Thoracic aorta (tissue), 2 donors: ENCODE measurements at regions not wholly inside any gene's neighbourhood (a gene's known extent, or its start where the extent isn't known, plus 50 kb on each side); places are given as distances from the start of the nearest gene placed in this dataset.

ENCODE experiments used
- ATAC-seq: fragments of 150-250 bp; one replicate; pipeline ENCODE4 v1.8.0; 2017; ENCODE audit warnings: low read depth; ENCODE audit not compliant: insufficient number of reproducible peaks, low FRiP score
- DNase-seq: peaks from one replicate; pipeline ENCODE4 v3.0.0-alpha.2; 2020; ENCODE audit warnings: low spot score
- H3K27ac ChIP-seq, 2 donors: fragments of 200-600 bp; sonication (generic); 1 replicate in 1 of 2; 2 replicates in 1 of 2; pipeline ENCODE4 v1.5.1; 2016; ENCODE audit warnings: mild to moderate bottlenecking in 2 of 2, moderate library complexity in 2 of 2
- H3K27me3 ChIP-seq: fragments of 200-600 bp; sonication (generic); replicated peaks from 2 replicates; pipeline ENCODE4 v1.6.0; 2016; ENCODE audit warnings: mild to moderate bottlenecking; ENCODE audit not compliant: insufficient read depth
- H3K36me3 ChIP-seq: fragments of 200-600 bp; sonication (generic); one replicate; pipeline ENCODE4 v1.5.1; 2016
- H3K4me1 ChIP-seq, 2 donors: fragments of 200-600 bp; sonication (generic); 1 replicate in 1 of 2; 2 replicates in 1 of 2; pipeline versions ENCODE4 v1.5.1 to v1.6.0; 2016; ENCODE audit warnings: low read depth in 2 of 2, mild to moderate bottlenecking in 1 of 2; ENCODE audit not compliant: control insufficient read depth in 1 of 2
- H3K4me3 ChIP-seq: fragments of 200-600 bp; sonication (generic); 2 replicates; pipeline ENCODE4 v1.5.1; 2016; ENCODE audit warnings: mild to moderate bottlenecking
- H3K9me3 ChIP-seq: fragments of 200-600 bp; sonication (generic); 2 replicates; pipeline ENCODE4 v1.5.1; 2016
- TF ChIP-seq, protein P1 (sequence below): fragments of 200-600 bp; sonication (generic); IDR thresholded peaks from one replicate; pipeline ENCODE4 v1.5.1; 2019; ENCODE audit warnings: antibody characterized with exemption

DNA sequence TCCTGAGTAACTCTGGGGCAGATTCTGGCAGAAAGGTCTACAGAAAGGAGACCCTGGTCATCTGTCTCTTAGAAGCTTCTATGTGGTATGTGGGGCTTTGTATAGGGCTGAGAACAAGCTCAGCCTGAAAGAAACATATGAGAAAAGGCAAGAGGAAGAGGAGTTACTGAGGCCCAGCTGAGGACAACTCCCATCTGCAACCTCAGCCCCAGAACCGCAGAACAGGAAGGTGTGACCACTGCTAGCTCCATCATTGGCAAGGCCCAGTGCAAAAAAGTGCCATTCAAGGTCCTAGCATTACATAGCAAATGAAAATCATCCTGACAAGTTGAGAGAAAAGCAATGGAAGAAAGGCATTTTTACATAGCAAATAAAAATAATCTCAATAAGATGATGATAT lies 503.8 kb downstream of the NPHP4 start:
- Histone ChIP-seq H3K27ac (no peak overlapping the region), H3K9me3 (no peaks in the 10 kb centered on the region), H3K36me3 (no peaks in the 10 kb centered on the region), H3K4me3 (no peak overlapping the region), H3K27me3 (no peaks in the 10 kb centered on the region), H3K4me1 (no peaks in the 10 kb centered on the region)
- TF ChIP-seq, protein P1, sequence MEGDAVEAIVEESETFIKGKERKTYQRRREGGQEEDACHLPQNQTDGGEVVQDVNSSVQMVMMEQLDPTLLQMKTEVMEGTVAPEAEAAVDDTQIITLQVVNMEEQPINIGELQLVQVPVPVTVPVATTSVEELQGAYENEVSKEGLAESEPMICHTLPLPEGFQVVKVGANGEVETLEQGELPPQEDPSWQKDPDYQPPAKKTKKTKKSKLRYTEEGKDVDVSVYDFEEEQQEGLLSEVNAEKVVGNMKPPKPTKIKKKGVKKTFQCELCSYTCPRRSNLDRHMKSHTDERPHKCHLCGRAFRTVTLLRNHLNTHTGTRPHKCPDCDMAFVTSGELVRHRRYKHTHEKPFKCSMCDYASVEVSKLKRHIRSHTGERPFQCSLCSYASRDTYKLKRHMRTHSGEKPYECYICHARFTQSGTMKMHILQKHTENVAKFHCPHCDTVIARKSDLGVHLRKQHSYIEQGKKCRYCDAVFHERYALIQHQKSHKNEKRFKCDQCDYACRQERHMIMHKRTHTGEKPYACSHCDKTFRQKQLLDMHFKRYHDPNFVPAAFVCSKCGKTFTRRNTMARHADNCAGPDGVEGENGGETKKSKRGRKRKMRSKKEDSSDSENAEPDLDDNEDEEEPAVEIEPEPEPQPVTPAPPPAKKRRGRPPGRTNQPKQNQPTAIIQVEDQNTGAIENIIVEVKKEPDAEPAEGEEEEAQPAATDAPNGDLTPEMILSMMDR = no peak
- ATAC-seq = no peak
- no peak for DNase-seq

DNA sequence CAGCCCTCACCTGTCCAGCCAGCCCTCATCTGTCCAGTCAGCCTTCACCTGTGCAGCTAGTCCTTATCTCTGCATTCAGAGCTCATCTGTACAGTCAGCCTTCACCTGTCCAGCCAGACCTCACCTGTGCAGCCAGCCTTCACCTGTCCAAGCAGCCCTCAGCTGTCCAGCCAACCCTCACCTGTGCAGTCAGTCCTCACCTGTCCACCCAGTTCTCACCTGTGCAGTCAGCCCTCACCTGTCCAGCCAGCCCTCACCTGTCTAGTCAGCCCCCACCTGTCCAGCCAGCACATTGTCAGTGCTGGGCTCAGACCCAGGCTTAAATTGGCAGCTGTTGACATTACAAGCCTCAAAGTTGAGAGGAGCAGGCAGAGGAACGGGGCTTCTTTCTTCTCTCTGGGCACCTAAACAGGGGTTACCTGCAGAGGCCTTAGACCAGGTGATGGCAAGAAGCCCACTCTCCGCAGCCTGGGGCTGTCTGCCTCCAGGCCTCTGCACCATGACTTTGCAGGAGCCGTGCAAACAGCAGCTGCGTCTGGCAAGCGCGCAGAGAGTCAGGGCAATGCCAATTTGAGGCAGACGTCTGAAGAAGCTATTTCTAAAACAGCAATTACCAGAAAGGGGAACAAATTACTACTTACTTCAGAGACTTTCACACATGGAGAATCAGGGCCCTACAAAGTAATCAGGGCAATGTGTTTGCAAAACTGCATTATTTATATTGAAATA lies 506.1 kb downstream of the NPHP4 start:
- TF ChIP-seq, protein P1 = no peak
- DNase-seq (no peak), ATAC-seq (no peak)
- H3K27me3 ChIP-seq = no peaks in the 10 kb centered on the region
- no peaks in the 10 kb centered on the region for H3K9me3 ChIP-seq
- no peaks in the 10 kb centered on the region for H3K4me1 ChIP-seq
- H3K36me3 ChIP-seq = no peaks in the 10 kb centered on the region
- H3K4me3 ChIP-seq = no peak overlapping the region
- no peak overlapping the region for H3K27ac ChIP-seq

DNA sequence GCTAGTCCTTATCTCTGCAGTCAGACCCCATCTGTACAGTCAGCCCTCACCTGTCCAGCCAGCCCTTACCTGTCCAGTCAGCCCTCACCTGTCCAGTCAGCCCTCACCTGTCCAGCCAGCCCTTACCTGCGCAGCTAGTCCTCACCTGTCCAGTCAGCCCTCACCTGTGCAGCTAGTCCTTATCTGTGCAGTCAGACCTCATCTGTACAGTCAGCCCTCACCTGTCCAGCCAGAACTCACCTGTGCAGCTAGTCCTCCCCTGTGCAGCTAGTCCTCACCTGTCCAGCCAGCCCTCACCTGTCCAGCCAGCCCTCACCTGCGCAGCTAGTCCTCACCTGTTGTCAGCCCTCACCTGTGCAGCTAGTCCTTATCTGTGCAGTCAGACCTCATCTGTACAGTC lies 506.8 kb downstream of the NPHP4 start:
- ATAC-seq = no peak
- no peaks in the 10 kb centered on the region for H3K27me3 ChIP-seq
- no peaks in the 10 kb centered on the region for H3K9me3 ChIP-seq
- no peaks in the 10 kb centered on the region for H3K4me1 ChIP-seq
- TF ChIP-seq, protein P1 = no peak
- H3K27ac ChIP-seq = no peak overlapping the region
- no peak overlapping the region for H3K4me3 ChIP-seq
- H3K36me3 ChIP-seq = no peaks in the 10 kb centered on the region
- DNase-seq = no peak

- H3K4me1 ChIP-seq = no peaks in the 10 kb centered on the region
- H3K27ac ChIP-seq = no peak overlapping the region
- no peaks in the 10 kb centered on the region for H3K27me3 ChIP-seq
- TF ChIP-seq, protein P1 = no peak
- H3K36me3 ChIP-seq = no peaks in the 10 kb centered on the region
- ATAC-seq (no peak), DNase-seq (no peak)
- H3K4me3 ChIP-seq = no peak overlapping the region
- H3K9me3 ChIP-seq = no peaks in the 10 kb centered on the region
Measured at GRCh38 chr1:5484451-5485165, 507.6 kb downstream of the NPHP4 start.

DNA sequence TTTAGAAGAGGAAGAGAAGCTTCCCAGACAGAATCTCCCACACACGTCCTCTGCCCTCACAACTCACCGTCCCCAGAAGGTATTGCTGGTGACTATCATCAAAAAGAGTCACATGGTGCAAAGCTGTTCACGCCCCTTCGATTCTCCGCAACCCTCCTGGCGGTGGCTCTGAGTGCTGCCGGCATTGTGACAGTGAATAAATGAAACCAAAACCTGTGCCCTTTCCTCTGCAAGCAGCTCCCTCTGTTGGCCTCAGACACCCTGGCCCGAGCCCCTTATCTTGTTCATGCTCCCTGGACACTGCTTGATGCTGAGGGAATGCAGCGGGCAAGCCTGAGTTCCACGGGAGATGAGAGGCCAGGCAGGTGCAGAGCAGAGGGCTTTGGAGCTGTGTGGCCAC lies 510.3 kb downstream of the NPHP4 start:
- DNase-seq = no peak
- ATAC-seq = no peak
- H3K27me3 ChIP-seq = no peaks in the 10 kb centered on the region

More for the DNA sequence above, 510.3 kb downstream of the NPHP4 start:
- no peaks in the 10 kb centered on the region for H3K9me3 ChIP-seq
- no peaks in the 10 kb centered on the region for H3K36me3 ChIP-seq
- H3K4me1 ChIP-seq = no peaks in the 10 kb centered on the region
- TF ChIP-seq, protein P1 = no peak
- no peak overlapping the region for H3K27ac ChIP-seq
- no peak overlapping the region for H3K4me3 ChIP-seq
